ENCODE measurements at regions not wholly inside any gene's neighbourhood (a gene's known extent, or its start where the extent isn't known, plus 50 kb on each side); places are given as distances from the start of the nearest gene placed in this dataset.

DNA sequence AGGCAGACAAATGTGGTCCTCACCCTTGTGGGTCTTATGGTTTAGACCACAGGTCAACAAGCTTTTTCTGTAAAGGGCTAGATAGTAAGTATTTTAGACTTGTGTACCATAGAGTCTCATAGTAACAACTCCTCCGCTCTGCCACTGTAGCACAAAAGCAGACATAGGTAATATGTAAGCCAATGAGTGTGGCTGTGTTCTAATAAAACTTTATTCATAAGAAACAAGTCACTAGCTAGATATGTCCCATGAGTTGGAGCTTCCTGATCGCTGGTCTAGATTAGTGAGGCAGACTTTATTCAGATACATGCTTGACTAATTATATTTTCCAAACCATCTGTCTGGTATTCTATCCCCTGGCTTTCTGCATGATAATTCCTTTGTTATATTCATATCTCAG is 196.4 kb upstream of the TSHZ2 start:
- no peak for DNase-seq

GRCh38 chr20:52768694-52769093 is 203.5 kb upstream of the TSHZ2 start:
- DNase-seq = no peak

DNA sequence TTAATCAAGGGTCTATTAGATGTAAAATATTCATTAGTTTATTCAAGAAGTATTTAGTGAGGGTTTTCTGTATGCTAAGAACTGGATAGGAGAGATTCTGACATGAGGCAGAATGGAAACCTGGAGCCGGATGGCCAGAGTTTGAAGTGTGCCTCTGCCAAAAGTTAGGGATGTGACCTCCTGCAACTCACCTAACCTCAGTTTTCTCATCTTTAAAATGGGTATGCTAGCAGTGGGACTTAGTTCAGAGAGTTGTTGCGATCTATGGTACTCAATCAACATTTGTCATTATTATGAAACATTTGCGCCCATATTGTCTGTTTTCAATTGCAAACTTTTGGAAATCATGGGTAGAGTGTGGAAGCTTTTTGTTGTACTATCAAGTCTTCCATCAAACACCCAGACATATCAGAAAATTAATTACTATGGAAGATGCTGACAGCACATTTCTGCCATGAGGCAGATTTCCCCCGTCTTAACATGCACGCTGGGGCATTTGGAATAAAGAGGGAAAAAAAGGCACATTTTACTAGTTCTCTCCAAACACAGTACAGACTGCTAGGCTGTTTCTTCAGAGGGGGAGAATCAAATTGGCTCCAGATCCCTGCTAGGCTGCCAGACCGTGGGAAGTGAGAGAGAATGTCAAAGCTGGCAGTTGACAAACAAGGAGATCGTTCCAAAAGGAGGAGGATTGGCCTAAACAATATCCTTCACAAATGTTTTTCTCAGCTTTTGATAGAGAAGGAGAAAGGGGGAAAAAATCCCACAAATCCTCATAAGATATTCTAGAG is 205.3 kb upstream of the TSHZ2 start:
- no peak for DNase-seq

GRCh38 chr20:52763321-52763853 is 208.8 kb upstream of the TSHZ2 start:
- no peak for DNase-seq

DNA sequence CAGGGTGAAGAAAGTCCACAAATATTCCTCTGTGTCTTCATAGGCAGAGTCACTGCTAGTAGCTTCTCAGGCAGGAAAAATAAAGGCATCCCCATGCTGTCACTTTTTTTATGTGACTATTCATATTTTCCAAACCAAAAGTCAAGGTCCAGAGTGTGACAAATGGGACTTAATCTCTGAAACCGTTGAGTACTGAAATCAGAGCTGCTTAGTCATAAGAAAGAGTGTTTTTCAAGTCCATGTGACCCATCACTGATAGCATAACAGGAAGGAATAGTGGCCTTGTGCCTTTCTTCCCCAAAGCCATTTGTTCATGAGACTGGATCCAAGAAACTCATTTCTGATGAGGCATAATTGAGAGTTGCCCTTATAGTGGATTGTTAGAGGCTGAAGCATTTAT is 210.3 kb upstream of the TSHZ2 start:
- DNase-seq = no peak

- no peak for DNase-seq
Measured at GRCh38 chr20:52760791-52761190, 211.4 kb upstream of the TSHZ2 start.

DNA sequence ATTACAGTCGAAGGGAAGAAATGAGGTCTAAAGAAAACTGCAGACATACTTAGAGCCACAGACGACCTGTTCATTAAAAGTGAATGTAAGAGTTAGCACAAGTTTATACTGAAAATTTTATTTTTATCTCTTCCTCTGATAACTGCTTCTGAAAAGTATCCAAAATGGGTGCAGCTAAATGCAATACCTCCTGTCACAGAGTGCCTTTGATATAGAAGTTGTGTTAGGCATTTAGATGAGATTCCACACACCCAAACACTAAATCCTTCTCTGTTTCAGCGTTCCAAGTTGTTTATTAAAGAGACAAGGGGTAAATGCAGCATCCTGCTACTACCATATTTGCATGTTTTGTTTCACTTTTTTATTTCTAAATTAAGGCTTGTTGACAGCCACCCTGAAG is 214.7 kb upstream of the TSHZ2 start:
- DNase-seq = no peak

DNA sequence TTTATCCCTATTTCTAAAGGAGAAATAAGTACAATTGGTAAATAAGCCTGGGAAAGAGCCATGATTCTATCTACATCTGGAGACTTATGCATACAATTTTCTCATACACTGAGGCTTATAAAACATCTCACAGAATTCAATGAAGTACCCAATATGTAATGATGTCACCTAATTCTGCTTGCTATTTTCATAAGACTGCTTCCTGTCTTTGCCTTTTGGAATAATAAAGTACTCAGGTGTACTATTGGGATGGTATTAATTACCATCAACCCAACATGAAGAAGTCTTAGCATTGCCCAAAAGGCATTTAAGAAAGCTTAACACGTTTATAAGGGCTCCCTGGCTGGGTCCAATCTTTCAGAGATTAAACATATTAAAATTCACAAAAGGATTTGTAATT is 216.4 kb upstream of the TSHZ2 start:
- DNase-seq = no peak

- DNase-seq = no peak
Measured at GRCh38 chr20:52754366-52754765, 217.8 kb upstream of the TSHZ2 start.

GRCh38 chr20:52752023-52752422 is 220.1 kb upstream of the TSHZ2 start:
- no peak for DNase-seq

- no peak for DNase-seq
Measured at GRCh38 chr20:52751571-52751970, 220.6 kb upstream of the TSHZ2 start.

GRCh38 chr20:52749938-52750337 is 222.2 kb upstream of the TSHZ2 start:
- no peak for DNase-seq

GRCh38 chr20:52748990-52749389 is 223.2 kb upstream of the TSHZ2 start:
- no peak for DNase-seq

DNA sequence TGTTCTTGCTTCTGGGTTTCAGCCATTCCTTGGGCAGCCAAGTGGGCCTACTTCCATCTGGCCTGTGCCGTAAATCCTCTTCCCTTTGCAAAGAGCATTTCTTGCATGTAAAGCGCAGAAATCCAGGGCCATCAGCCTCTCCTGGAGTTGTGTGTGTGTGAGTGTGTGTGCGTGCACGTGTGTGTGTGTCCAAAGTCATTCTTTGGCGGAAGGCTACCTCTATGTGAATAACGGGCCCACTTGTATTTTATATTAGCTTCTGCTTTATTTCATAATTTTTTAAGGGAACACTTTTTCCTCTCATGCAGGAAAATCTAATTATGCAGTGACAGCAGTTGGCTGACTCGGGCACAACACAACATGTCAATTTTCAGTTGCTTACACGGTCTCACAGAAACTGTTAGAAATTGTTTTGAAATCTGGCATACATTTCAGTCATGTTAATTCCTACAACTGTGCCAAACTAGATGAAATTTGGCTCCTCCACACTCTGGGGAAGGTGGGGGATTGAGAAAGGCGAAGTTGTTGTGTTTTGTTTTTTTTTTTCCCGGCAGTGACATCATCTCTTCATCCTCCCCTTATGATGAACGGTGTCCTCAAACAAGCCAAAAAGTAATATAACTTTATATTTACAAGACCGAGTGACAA is 223.7 kb upstream of the TSHZ2 start:
- no peak for DNase-seq

DNA sequence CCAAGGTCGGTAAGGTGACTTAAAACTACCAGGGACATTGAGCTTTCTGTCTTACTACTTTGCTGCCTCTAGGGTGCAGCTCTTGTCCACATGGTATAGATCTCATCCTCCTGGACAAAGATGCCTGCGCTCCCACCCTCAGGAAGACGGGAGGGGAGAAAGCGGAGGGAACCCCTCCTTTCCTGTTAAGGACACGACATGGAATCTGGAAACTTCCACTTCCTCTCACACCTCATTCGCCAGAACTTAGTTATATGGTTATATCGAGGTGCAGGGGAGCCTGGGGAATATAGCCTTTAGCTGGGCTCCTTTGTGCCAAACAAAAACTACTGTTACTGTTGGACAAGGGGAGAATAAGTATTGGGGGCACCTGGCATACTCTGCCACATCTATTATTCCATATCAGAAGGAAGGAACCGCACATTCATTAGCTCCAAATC is 224.3 kb upstream of the TSHZ2 start:
- no peak for DNase-seq

DNA sequence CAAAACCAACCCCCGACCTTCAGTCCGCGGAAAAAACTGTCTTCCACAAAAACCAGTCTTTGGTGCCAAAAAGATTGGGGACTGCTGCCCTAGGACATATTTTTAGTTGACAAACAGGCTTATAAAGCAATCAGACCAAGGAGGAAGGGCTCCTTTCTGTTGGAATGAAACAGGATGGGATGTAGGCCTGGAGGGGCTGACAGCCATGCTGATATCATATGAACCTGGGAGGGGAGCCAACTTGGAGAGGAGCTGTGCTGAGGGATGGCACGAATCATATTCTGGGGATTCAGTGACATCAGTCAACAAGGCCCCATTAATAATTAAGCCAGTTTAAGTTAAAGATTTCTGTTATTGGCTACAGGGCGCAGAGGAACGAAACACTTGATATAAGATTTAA is 225.4 kb upstream of the TSHZ2 start:
- no peak for DNase-seq

- no peak for DNase-seq
Measured at GRCh38 chr20:52746190-52746589, 226.0 kb upstream of the TSHZ2 start.

GRCh38 chr20:52744441-52744840 is 227.7 kb upstream of the TSHZ2 start:
- no peak for DNase-seq

DNA sequence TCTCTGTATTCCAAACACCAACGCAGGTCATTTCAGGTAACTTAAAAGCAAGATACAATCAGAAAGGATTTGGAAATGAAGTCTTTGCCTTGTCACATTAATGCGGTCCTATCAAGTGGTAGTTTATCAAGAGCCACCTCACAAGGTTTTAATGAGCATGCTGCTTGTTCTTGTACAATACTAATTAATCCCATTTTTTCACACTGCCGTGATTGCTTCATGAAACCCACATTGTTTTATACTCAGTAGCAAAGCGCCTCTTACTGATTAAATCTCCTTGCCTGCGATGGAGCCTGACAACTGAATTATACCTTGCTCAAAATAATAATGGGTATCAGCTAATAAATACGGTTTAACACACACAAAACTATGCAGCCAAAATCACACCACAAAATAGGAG is 234.1 kb upstream of the TSHZ2 start:
- DNase-seq = no peak

GRCh38 chr20:52736507-52736906 is 235.7 kb upstream of the TSHZ2 start:
- no peak for DNase-seq

DNA sequence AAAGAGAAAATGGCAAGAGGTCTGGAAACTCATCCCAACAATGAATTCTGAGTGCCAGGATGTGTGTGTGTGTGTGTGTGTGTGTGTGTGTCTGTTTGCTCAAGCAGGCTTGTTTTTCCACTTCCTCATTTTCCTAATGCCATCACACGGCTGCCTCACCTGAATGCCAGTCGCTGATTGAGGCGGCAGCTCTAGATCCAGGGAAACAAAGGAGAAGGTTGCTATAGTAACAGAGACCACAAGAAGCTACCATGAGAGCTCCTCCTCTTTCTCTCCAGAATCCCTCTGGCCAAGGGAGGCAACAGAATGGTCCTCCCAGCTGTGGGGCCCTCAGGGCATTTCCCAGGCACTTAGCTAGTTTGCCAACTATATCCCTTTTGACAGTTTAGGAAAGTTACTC is 241.1 kb upstream of the TSHZ2 start:
- no peak for DNase-seq

DNA sequence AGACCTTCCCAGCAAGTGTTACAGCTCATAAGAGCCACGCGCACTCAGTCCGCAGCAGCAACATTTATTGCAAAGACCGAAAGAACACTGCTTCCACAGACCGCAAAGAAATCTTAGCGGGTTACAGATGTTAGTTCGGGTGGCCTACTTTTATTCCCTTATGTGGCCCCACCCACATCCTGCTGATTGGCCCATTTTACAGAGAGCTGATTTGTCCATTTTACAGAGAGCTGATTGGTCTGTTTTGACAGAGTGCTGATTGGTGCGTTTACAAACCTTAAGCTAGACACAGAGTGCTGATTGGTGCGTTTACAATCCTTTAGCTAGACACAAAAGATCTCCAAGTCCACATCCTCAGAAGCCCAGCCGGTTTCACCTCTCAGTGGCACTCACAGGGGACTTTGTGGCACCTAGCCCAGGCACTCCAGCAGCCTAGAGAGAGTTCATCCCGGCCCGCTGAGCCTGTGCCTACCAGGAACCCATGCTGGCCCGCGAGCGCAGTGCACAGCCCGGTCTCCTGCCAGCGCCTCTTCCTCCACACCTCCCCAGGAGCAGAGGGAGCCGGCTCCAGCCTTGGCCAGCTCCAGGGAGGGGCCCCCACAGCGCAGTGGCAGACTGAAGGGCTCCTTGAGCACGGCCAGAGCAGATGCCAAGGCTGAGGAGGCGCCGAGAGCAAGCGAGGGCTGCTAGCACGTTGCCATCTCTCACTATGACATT is 244.3 kb upstream of the TSHZ2 start:
- no peak for DNase-seq

- DNase-seq = no peak
Measured at GRCh38 chr20:52724541-52724940, 247.6 kb upstream of the TSHZ2 start.

All from activated naive CD4-positive, alpha-beta T cell treated with anti-CD3 and anti-CD28 coated beads, Interleukin-2, amount 50 U/mL, for 16 hours (primary cell).